Mesendoderm (in vitro differentiated cells): ENCODE measurements at regions not wholly inside any gene's neighbourhood (a gene's known extent, or its start where the extent isn't known, plus 50 kb on each side); places are given as distances from the start of the nearest gene placed in this dataset.

Experiments
- DNase-seq: peaks from one replicate; pipeline ENCODE4 v3.0.0; 2013
- H2AK5ac ChIP-seq: 2 replicates; pipeline ENCODE4 v1.6.1; 2013; ENCODE audit warnings: low read length, inconsistent platforms
- H2BK120ac ChIP-seq: 2 replicates; pipeline ENCODE4 v1.6.1; 2013; ENCODE audit warnings: low read depth, mild to moderate bottlenecking, low read length, moderate library complexity, mixed read lengths
- H2BK15ac ChIP-seq: replicated peaks from 2 replicates; pipeline ENCODE4 v1.6.1; 2013; ENCODE audit warnings: low read depth, mild to moderate bottlenecking, moderate library complexity
- H2BK5ac ChIP-seq: 2 replicates; pipeline ENCODE4 v1.6.1; 2013; ENCODE audit warnings: low read length, inconsistent platforms
- H3K18ac ChIP-seq: 2 replicates; pipeline ENCODE4 v1.6.1; 2013; ENCODE audit warnings: mild to moderate bottlenecking, low read length, mixed read lengths
- H3K23ac ChIP-seq: one replicate; pipeline ENCODE4 v1.6.1; 2013; ENCODE audit warnings: low read length
- H3K27ac ChIP-seq: 2 replicates; pipeline ENCODE4 v1.5.1; 2013; ENCODE audit warnings: low read depth, mild to moderate bottlenecking, inconsistent platforms, low read length, moderate library complexity
- H3K27me3 ChIP-seq: 2 replicates; pipeline ENCODE4 v1.6.1; 2013; ENCODE audit warnings: low read length, control low read depth, mild to moderate bottlenecking, inconsistent platforms; ENCODE audit not compliant: insufficient read depth, poor library complexity
- H3K36me3 ChIP-seq: 2 replicates; pipeline ENCODE4 v1.6.1; 2013; ENCODE audit warnings: low read length, inconsistent platforms; ENCODE audit not compliant: control insufficient read depth, insufficient read depth
- H3K4ac ChIP-seq: one replicate; pipeline ENCODE4 v1.6.1; 2013; ENCODE audit warnings: low read depth, mild to moderate bottlenecking, low read length, moderate library complexity
- H3K4me1 ChIP-seq: 2 replicates; pipeline ENCODE4 v1.6.1; 2013; ENCODE audit warnings: low read depth, low read length, inconsistent platforms; ENCODE audit not compliant: control insufficient read depth
- H3K4me2 ChIP-seq: 2 replicates; pipeline ENCODE4 v1.6.1; 2013; ENCODE audit warnings: low read length
- H3K4me3 ChIP-seq: 2 replicates; pipeline ENCODE4 v1.5.1; 2013; ENCODE audit warnings: mild to moderate bottlenecking, low read length
- H3K56ac ChIP-seq: one replicate; pipeline ENCODE4 v1.6.1; 2013; ENCODE audit warnings: low read length
- H3K79me1 ChIP-seq: 2 replicates; pipeline ENCODE4 v1.6.1; 2013; ENCODE audit warnings: low read length, inconsistent platforms
- H3K79me2 ChIP-seq: 2 replicates; pipeline ENCODE4 v1.6.1; 2013; ENCODE audit warnings: mild to moderate bottlenecking, low read length; ENCODE audit not compliant: control insufficient read depth, insufficient read depth
- H3K9ac ChIP-seq: 2 replicates; pipeline ENCODE4 v1.6.1; 2013; ENCODE audit warnings: low read length, inconsistent platforms
- H4K5ac ChIP-seq: one replicate; pipeline ENCODE4 v1.6.1; 2013; ENCODE audit warnings: low read length
- H4K8ac ChIP-seq: one replicate; pipeline ENCODE4 v1.6.1; 2013; ENCODE audit warnings: low read depth, mild to moderate bottlenecking, control low read depth, low read length, moderate library complexity
- WGBS: extraction: QIAGEN DNeasy Blood & Tissue Kit; methylation state at CpG from one replicate; pipeline ENCODE4 v1.1.7; 2013; ENCODE audit warnings: low lambda C conversion rate, missing lambda C conversion rate; ENCODE audit not compliant: insufficient coverage; ENCODE audit errors: extremely low coverage; 5-methylcytosine and 5-hydroxymethylcytosine counted together

- Histone ChIP-seq H3K79me2 (no peaks in the 10 kb centered on the region), H3K27ac (no peak overlapping the region), H3K27me3 (no peaks in the 10 kb centered on the region), H3K56ac (no peak overlapping the region), H3K4ac (no peak overlapping the region), H3K36me3 (no peaks in the 10 kb centered on the region), H3K18ac (no peak overlapping the region), H3K4me1 (no peaks in the 10 kb centered on the region), H4K5ac (no peak overlapping the region), H3K9ac (no peak overlapping the region), H2BK5ac (no peak overlapping the region), H3K4me2 (no peak overlapping the region), H3K23ac (no peak overlapping the region), H2BK120ac (no peak overlapping the region), H4K8ac (no peak overlapping the region), H2AK5ac (no peak overlapping the region), H3K79me1 (no peaks in the 10 kb centered on the region), H2BK15ac (no peak overlapping the region), H3K4me3 (no peak overlapping the region)
- no CpG with 5 or more reads among the region's 3 CpGs for WGBS
- DNase-seq: no peak
Measured at GRCh38 chr4:54152846-54153600, 53.1 kb downstream of the GSX2 start.

GRCh38 chr4:54155936-54156335 lies 56.0 kb downstream of the GSX2 start:
- Histone ChIP-seq H2BK5ac (no peak overlapping the region), H3K79me1 (no peaks in the 10 kb centered on the region), H3K9ac (no peak overlapping the region), H3K4me1 (no peaks in the 10 kb centered on the region), H2BK15ac (no peak overlapping the region), H3K4me2 (no peak overlapping the region), H3K36me3 (no peaks in the 10 kb centered on the region), H3K23ac (no peak overlapping the region), H2BK120ac (no peak overlapping the region), H4K5ac (no peak overlapping the region), H3K56ac (no peak overlapping the region), H2AK5ac (no peak overlapping the region), H3K4ac (no peak overlapping the region), H3K27me3 (no peaks in the 10 kb centered on the region), H3K79me2 (no peaks in the 10 kb centered on the region), H3K4me3 (no peak overlapping the region), H3K18ac (no peak overlapping the region), H4K8ac (no peak overlapping the region), H3K27ac (no peak overlapping the region)
- WGBS: no CpG with 5 or more reads among the region's 1 CpG
- DNase-seq: no peak

GRCh38 chr4:54157606-54158005 lies 57.6 kb downstream of the GSX2 start:
- no peak overlapping the region for H3K27ac ChIP-seq
- H3K27me3 ChIP-seq: no peaks in the 10 kb centered on the region
- H3K23ac ChIP-seq: no peak overlapping the region
- no peak overlapping the region for H2BK5ac ChIP-seq
- no peak overlapping the region for H4K5ac ChIP-seq
- H3K36me3 ChIP-seq: no peaks in the 10 kb centered on the region
- H3K9ac ChIP-seq: no peak overlapping the region
- no peak overlapping the region for H2BK120ac ChIP-seq
- no peak overlapping the region for H2BK15ac ChIP-seq
- no peaks in the 10 kb centered on the region for H3K79me1 ChIP-seq
- no peak overlapping the region for H3K56ac ChIP-seq
- H3K4me2 ChIP-seq: no peak overlapping the region
- DNase-seq: no peak
- no peak overlapping the region for H3K18ac ChIP-seq
- H3K79me2 ChIP-seq: no peaks in the 10 kb centered on the region
- H3K4me3 ChIP-seq: no peak overlapping the region
- H3K4ac ChIP-seq: no peak overlapping the region
- no peak overlapping the region for H2AK5ac ChIP-seq
- no peak overlapping the region for H4K8ac ChIP-seq
- no peaks in the 10 kb centered on the region for H3K4me1 ChIP-seq

GRCh38 chr4:54159543-54159942 lies 59.6 kb downstream of the GSX2 start:
- Histone ChIP-seq H3K27me3 (no peaks in the 10 kb centered on the region), H3K27ac (no peak overlapping the region), H4K8ac (no peak overlapping the region), H4K5ac (no peak overlapping the region), H3K79me2 (no peaks in the 10 kb centered on the region), H3K56ac (no peak overlapping the region), H2AK5ac (no peak overlapping the region), H3K4ac (no peak overlapping the region), H2BK5ac (no peak overlapping the region), H3K36me3 (no peaks in the 10 kb centered on the region), H3K4me1 (no peaks in the 10 kb centered on the region), H3K18ac (no peak overlapping the region), H3K9ac (no peak overlapping the region), H2BK15ac (no peak overlapping the region), H3K23ac (no peak overlapping the region), H3K4me3 (no peak overlapping the region), H3K79me1 (no peaks in the 10 kb centered on the region), H2BK120ac (no peak overlapping the region), H3K4me2 (no peak overlapping the region)
- WGBS: no CpG with 5 or more reads among the region's 3 CpGs
- no peak for DNase-seq

- Histone ChIP-seq H3K36me3 (no peaks in the 10 kb centered on the region), H3K27ac (no peak overlapping the region), H3K9ac (no peak overlapping the region), H3K4ac (no peak overlapping the region), H4K8ac (no peak overlapping the region), H3K4me3 (no peak overlapping the region), H3K56ac (no peak overlapping the region), H2AK5ac (no peak overlapping the region), H3K4me1 (no peaks in the 10 kb centered on the region), H2BK5ac (no peak overlapping the region), H3K23ac (no peak overlapping the region), H2BK15ac (no peak overlapping the region), H3K4me2 (no peak overlapping the region), H2BK120ac (no peak overlapping the region), H3K18ac (no peak overlapping the region), H3K27me3 (no peaks in the 10 kb centered on the region), H3K79me2 (no peaks in the 10 kb centered on the region), H3K79me1 (no peaks in the 10 kb centered on the region), H4K5ac (no peak overlapping the region)
- DNase-seq: no peak
- no CpG with 5 or more reads among the region's 4 CpGs for WGBS
Measured at GRCh38 chr4:54165011-54165410, 64.1 kb upstream of the PDGFRA start.

GRCh38 chr4:54165438-54165837 lies 63.7 kb upstream of the PDGFRA start:
- no peak overlapping the region for H3K23ac ChIP-seq
- H2BK5ac ChIP-seq: no peak overlapping the region
- H3K18ac ChIP-seq: no peak overlapping the region
- peak; percentile 63 for DNase-seq
- H4K5ac ChIP-seq: no peak overlapping the region
- no peak overlapping the region for H3K4ac ChIP-seq
- H3K36me3 ChIP-seq: no peaks in the 10 kb centered on the region
- no peak overlapping the region for H2BK15ac ChIP-seq
- H3K56ac ChIP-seq: no peak overlapping the region
- no peaks in the 10 kb centered on the region for H3K4me1 ChIP-seq
- no peak overlapping the region for H3K4me2 ChIP-seq
- H3K79me1 ChIP-seq: no peaks in the 10 kb centered on the region
- no peak overlapping the region for H4K8ac ChIP-seq
- no peak overlapping the region for H2BK120ac ChIP-seq
- no peaks in the 10 kb centered on the region for H3K27me3 ChIP-seq
- H2AK5ac ChIP-seq: no peak overlapping the region
- no peak overlapping the region for H3K4me3 ChIP-seq
- no peak overlapping the region for H3K9ac ChIP-seq
- H3K27ac ChIP-seq: no peak overlapping the region
- H3K79me2 ChIP-seq: no peaks in the 10 kb centered on the region
